Non-pigmented ciliary epithelial cell (primary cell): ENCODE measurements at regions not wholly inside any gene's neighbourhood (a gene's known extent, or its start where the extent isn't known, plus 50 kb on each side); places are given as distances from the start of the nearest gene placed in this dataset.
A peak's percentile ranks its signal among the peaks of the same experiment; 100 is the strongest.

Experiments
- DNase-seq: peaks from one replicate; pipeline ENCODE4 v3.0.0-alpha.2; 2010; ENCODE audit warnings: low read depth

GRCh38 chr1:98066911-98067310 lies 146.1 kb upstream of the DPYD start:
- no peak for DNase-seq

- no peak for DNase-seq
Measured at GRCh38 chr1:98059620-98060019, 138.8 kb upstream of the DPYD start.

- DNase-seq = no peak
Measured at GRCh38 chr1:98058676-98059075, 137.8 kb upstream of the DPYD start.

- DNase-seq = no peak
Measured at GRCh38 chr1:98057236-98057910, 136.5 kb upstream of the DPYD start.

- no peak for DNase-seq
Measured at GRCh38 chr1:98056781-98057180, 135.9 kb upstream of the DPYD start.

- no peak for DNase-seq
Measured at GRCh38 chr1:98055457-98055856, 134.6 kb upstream of the DPYD start.

GRCh38 chr1:98054786-98055185 lies 134.0 kb upstream of the DPYD start:
- DNase-seq = no peak

- no peak for DNase-seq
Measured at GRCh38 chr1:98054367-98054701, 133.5 kb upstream of the DPYD start.

- no peak for DNase-seq
Measured at GRCh38 chr1:98053471-98054366, 132.9 kb upstream of the DPYD start.

- no peak for DNase-seq
Measured at GRCh38 chr1:98051065-98051675, 130.3 kb upstream of the DPYD start.

- no peak for DNase-seq
Measured at GRCh38 chr1:98049370-98050135, 128.7 kb upstream of the DPYD start.

GRCh38 chr1:98048751-98049325 lies 128.0 kb upstream of the DPYD start:
- DNase-seq = no peak

- DNase-seq = peak; percentile 78
Measured at GRCh38 chr1:98048244-98048643, 127.4 kb upstream of the DPYD start.

- DNase-seq = no peak
Measured at GRCh38 chr1:98047171-98047570, 126.3 kb upstream of the DPYD start.

GRCh38 chr1:98045767-98046641 lies 125.2 kb upstream of the DPYD start:
- DNase-seq = no peak

GRCh38 chr1:98045211-98045766 lies 124.5 kb upstream of the DPYD start:
- DNase-seq = no peak

GRCh38 chr1:98044766-98045165 lies 123.9 kb upstream of the DPYD start:
- no peak for DNase-seq

- no peak for DNase-seq
Measured at GRCh38 chr1:98044071-98044697, 123.3 kb upstream of the DPYD start.

GRCh38 chr1:98035602-98036002 lies 114.8 kb upstream of the DPYD start:
- no peak for DNase-seq

- no peak for DNase-seq
Measured at GRCh38 chr1:98034505-98034904, 113.7 kb upstream of the DPYD start.
